Immature natural killer cell (primary cell): ENCODE measurements at regions not wholly inside any gene's neighbourhood (a gene's known extent, or its start where the extent isn't known, plus 50 kb on each side); places are given as distances from the start of the nearest gene placed in this dataset.
"Not testable (repeated sequence)": the region's sequence is repeated elsewhere in the genome, so short reads cannot be mapped to it uniquely, and the experiment has no call there.

Experiments
- DNase-seq, 3 donors: peaks; one replicate each; pipeline ENCODE4 v3.0.0; 2022; ENCODE audit warnings: mixed read lengths in 1 of 3
- H3K27ac Mint-ChIP-seq, 6 donors: one replicate each; pipeline ENCODE4 v1.8.0; 2020; ENCODE audit warnings: mixed read lengths in 6 of 6, mild to moderate bottlenecking in 5 of 6, inconsistent platforms in 4 of 6, moderate library complexity in 3 of 6
- H3K27me3 Mint-ChIP-seq, 3 donors: one replicate each; pipeline ENCODE4 v1.8.0; 2020 to 2021; ENCODE audit warnings: low read depth in 3 of 3, mild to moderate bottlenecking in 3 of 3, mixed read lengths in 3 of 3, moderate library complexity in 3 of 3, inconsistent platforms in 1 of 3
- H3K36me3 Mint-ChIP-seq, 3 donors: one replicate each; pipeline ENCODE4 v1.8.0; 2020; ENCODE audit warnings: mixed read lengths in 3 of 3, inconsistent platforms in 2 of 3, mild to moderate bottlenecking in 2 of 3
- H3K4me1 Mint-ChIP-seq, 2 donors: one replicate each; pipeline ENCODE4 v1.8.0; 2020; ENCODE audit warnings: inconsistent platforms in 2 of 2, mild to moderate bottlenecking in 2 of 2, mixed read lengths in 2 of 2, moderate library complexity in 1 of 2
- H3K4me3 Mint-ChIP-seq, 5 donors: one replicate each; pipeline ENCODE4 v1.8.0; 2020; ENCODE audit warnings: mild to moderate bottlenecking in 5 of 5, mixed read lengths in 5 of 5, inconsistent platforms in 3 of 5, moderate library complexity in 3 of 5
- H3K9me3 Mint-ChIP-seq, 6 donors: one replicate each; pipeline ENCODE4 v1.8.0; 2020; ENCODE audit warnings: mild to moderate bottlenecking in 6 of 6, mixed read lengths in 6 of 6, inconsistent platforms in 4 of 6, moderate library complexity in 3 of 6

- DNase-seq, H3K27ac Mint-ChIP-seq, H3K27me3 Mint-ChIP-seq, H3K36me3 Mint-ChIP-seq, H3K4me1 Mint-ChIP-seq, H3K4me3 Mint-ChIP-seq: not testable (repeated sequence)
- H3K9me3 Mint-ChIP-seq, result peaks cover 9 to 62% (median 52%) of the 10 kb centered on the region in 6 donors
These were observed 1711.3 kb downstream of the KHDRBS2 start for GRCh38 chr6:60574723-60575122.

GRCh38 chr6:60572607-60573006 is 1713.4 kb downstream of the KHDRBS2 start:
- H3K4me3 Mint-ChIP-seq, H3K27ac Mint-ChIP-seq, H3K27me3 Mint-ChIP-seq, H3K36me3 Mint-ChIP-seq, DNase-seq, H3K4me1 Mint-ChIP-seq: not testable (repeated sequence)
- peaks cover 14 to 61% (median 47%) of the 10 kb centered on the region in 6 donors for H3K9me3 Mint-ChIP-seq

- not testable (repeated sequence) for H3K27ac Mint-ChIP-seq, H3K4me1 Mint-ChIP-seq, DNase-seq, H3K27me3 Mint-ChIP-seq, H3K4me3 Mint-ChIP-seq, H3K36me3 Mint-ChIP-seq
- peaks cover 14 to 61% (median 44%) of the 10 kb centered on the region in 6 donors for H3K9me3 Mint-ChIP-seq
These were observed 1714.6 kb downstream of the KHDRBS2 start for GRCh38 chr6:60571293-60572016.

- H3K27ac Mint-ChIP-seq, H3K27me3 Mint-ChIP-seq, H3K4me1 Mint-ChIP-seq, H3K36me3 Mint-ChIP-seq, DNase-seq, H3K4me3 Mint-ChIP-seq: not testable (repeated sequence)
- H3K9me3 Mint-ChIP-seq, result peaks cover 14 to 58% (median 36%) of the 10 kb centered on the region in 6 donors
These were observed 1715.4 kb downstream of the KHDRBS2 start for GRCh38 chr6:60570599-60570998.

GRCh38 chr6:60567447-60568187 is 1718.4 kb downstream of the KHDRBS2 start:
- DNase-seq, H3K4me1 Mint-ChIP-seq, H3K27ac Mint-ChIP-seq, H3K27me3 Mint-ChIP-seq, H3K4me3 Mint-ChIP-seq, H3K36me3 Mint-ChIP-seq: not testable (repeated sequence)
- H3K9me3 Mint-ChIP-seq, result peaks cover 9 to 51% (median 25%) of the 10 kb centered on the region in 6 donors

- not testable (repeated sequence) for H3K27me3 Mint-ChIP-seq, H3K27ac Mint-ChIP-seq, H3K36me3 Mint-ChIP-seq, H3K4me1 Mint-ChIP-seq, DNase-seq, H3K4me3 Mint-ChIP-seq
- peaks cover 9 to 46% (median 21%) of the 10 kb centered on the region in 6 donors for H3K9me3 Mint-ChIP-seq
These were observed 1719.6 kb downstream of the KHDRBS2 start for GRCh38 chr6:60566387-60566786.

- not testable (repeated sequence) for H3K4me1 Mint-ChIP-seq, H3K4me3 Mint-ChIP-seq, H3K27me3 Mint-ChIP-seq, H3K27ac Mint-ChIP-seq, H3K36me3 Mint-ChIP-seq, DNase-seq
- H3K9me3 Mint-ChIP-seq, result peaks cover 7 to 50% (median 20%) of the 10 kb centered on the region in 6 donors
These were observed 1726.3 kb downstream of the KHDRBS2 start for GRCh38 chr6:60559702-60560101.

GRCh38 chr6:60547340-60547739 is 1738.7 kb downstream of the KHDRBS2 start:
- not testable (repeated sequence) for DNase-seq, H3K4me3 Mint-ChIP-seq, H3K36me3 Mint-ChIP-seq, H3K4me1 Mint-ChIP-seq, H3K27me3 Mint-ChIP-seq, H3K27ac Mint-ChIP-seq
- H3K9me3 Mint-ChIP-seq, result peaks cover 8 to 55% (median 20%) of the 10 kb centered on the region in 6 donors

- not testable (repeated sequence) for H3K4me1 Mint-ChIP-seq, H3K27me3 Mint-ChIP-seq, H3K27ac Mint-ChIP-seq, H3K36me3 Mint-ChIP-seq, DNase-seq, H3K4me3 Mint-ChIP-seq
- peaks cover 4 to 23% (median 10%) of the 10 kb centered on the region in 6 donors for H3K9me3 Mint-ChIP-seq
These were observed 1761.3 kb downstream of the KHDRBS2 start for GRCh38 chr6:60524770-60525169.

GRCh38 chr6:60477747-60478146 is 1808.3 kb downstream of the KHDRBS2 start:
- H3K4me1 Mint-ChIP-seq, H3K27me3 Mint-ChIP-seq, H3K36me3 Mint-ChIP-seq, H3K4me3 Mint-ChIP-seq, DNase-seq, H3K27ac Mint-ChIP-seq: not testable (repeated sequence)
- H3K9me3 Mint-ChIP-seq, result peaks cover 3 to 16% (median 8%) of the 10 kb centered on the region in 6 donors

GRCh38 chr6:60473805-60474204 is 1812.2 kb downstream of the KHDRBS2 start:
- H3K4me1 Mint-ChIP-seq, DNase-seq, H3K36me3 Mint-ChIP-seq, H3K27ac Mint-ChIP-seq, H3K27me3 Mint-ChIP-seq, H3K4me3 Mint-ChIP-seq: not testable (repeated sequence)
- H3K9me3 Mint-ChIP-seq, result peaks cover 3 to 17% (median 13%) of the 10 kb centered on the region in 6 donors

- DNase-seq, H3K27me3 Mint-ChIP-seq, H3K4me3 Mint-ChIP-seq, H3K27ac Mint-ChIP-seq, H3K36me3 Mint-ChIP-seq, H3K4me1 Mint-ChIP-seq: not testable (repeated sequence)
- H3K9me3 Mint-ChIP-seq, result peaks cover 2 to 15% (median 10%) of the 10 kb centered on the region in 6 donors
These were observed 1814.6 kb downstream of the KHDRBS2 start for GRCh38 chr6:60471426-60471825.

GRCh38 chr6:60450428-60450827 is 1835.6 kb downstream of the KHDRBS2 start:
- H3K4me3 Mint-ChIP-seq, H3K27ac Mint-ChIP-seq, H3K27me3 Mint-ChIP-seq, H3K4me1 Mint-ChIP-seq, H3K36me3 Mint-ChIP-seq, DNase-seq: not testable (repeated sequence)
- H3K9me3 Mint-ChIP-seq, result peaks cover 0 to 18% (median 11%) of the 10 kb centered on the region in 6 donors

GRCh38 chr6:60444532-60444931 is 1841.5 kb downstream of the KHDRBS2 start:
- H3K9me3 Mint-ChIP-seq, result peaks cover 1 to 31% (median 13%) of the 10 kb centered on the region in 6 donors
- not testable (repeated sequence) for H3K4me3 Mint-ChIP-seq, DNase-seq, H3K36me3 Mint-ChIP-seq, H3K4me1 Mint-ChIP-seq, H3K27ac Mint-ChIP-seq, H3K27me3 Mint-ChIP-seq
